HepG2 (cell line): ENCODE measurements at regions not wholly inside any gene's neighbourhood (a gene's known extent, or its start where the extent isn't known, plus 50 kb on each side); places are given as distances from the start of the nearest gene placed in this dataset.

Experiments
- CHD2 ChIP-seq: IDR thresholded peaks from 2 replicates; pipeline ENCODE4 v1.6.1; 2011; ENCODE audit warnings: low read depth, low read length, improper control_type of control experiment
- CTCF ChIP-seq: sonication (generic); formaldehyde crosslinking; IDR thresholded peaks from 2 replicates; pipeline ENCODE4 v1.5.0; 2020; ENCODE audit warnings: mild to moderate bottlenecking, missing genetic modification reagents, moderate library complexity
- EZH2 ChIP-seq: conservative IDR thresholded peaks from 2 replicates; pipeline ENCODE4 v1.6.1; 2012; ENCODE audit warnings: mild to moderate bottlenecking, low read depth, low read length, moderate library complexity
- HDAC2 ChIP-seq: sonication (generic); formaldehyde crosslinking; IDR thresholded peaks from 2 replicates; pipeline ENCODE4 v1.4.0; 2020; ENCODE audit warnings: missing genetic modification reagents
- PHF8 ChIP-seq: sonication (generic); formaldehyde crosslinking; IDR thresholded peaks from 2 replicates; pipeline ENCODE4 v1.5.0; 2020; ENCODE audit warnings: missing genetic modification reagents
- POGK ChIP-seq: sonication (generic); formaldehyde crosslinking; conservative IDR thresholded peaks from 2 replicates; pipeline ENCODE4 v1.8.0; 2022; ENCODE audit warnings: mild to moderate bottlenecking, moderate library complexity, missing genetic modification reagents
- POLR2A ChIP-seq, 2 experiments: IDR thresholded peaks; 2 replicates each; pipeline ENCODE4 v1.6.1; 2011; ENCODE audit warnings: low read depth in 2 of 2, low read length in 2 of 2, mild to moderate bottlenecking in 1 of 2, moderate library complexity in 1 of 2; ENCODE audit not compliant: insufficient read depth in 1 of 2
- POLR2AphosphoS2 ChIP-seq: IDR thresholded peaks from 2 replicates; pipeline ENCODE4 v1.6.1; 2011; ENCODE audit warnings: low read depth, low read length, improper control_type of control experiment
- POLR2AphosphoS5 ChIP-seq: IDR thresholded peaks from 2 replicates; pipeline ENCODE4 v1.6.1; 2012; ENCODE audit warnings: low read depth, low read length
- RAD21 ChIP-seq: fragments of 450-650 bp; formaldehyde crosslinking; IDR thresholded peaks from 2 replicates; pipeline ENCODE4 v1.5.0; 2020; ENCODE audit warnings: mild to moderate bottlenecking
- YY1 ChIP-seq: IDR thresholded peaks from 2 replicates; pipeline ENCODE4 v1.6.1; 2011; ENCODE audit warnings: low read length, low read depth, moderate library complexity, mild to moderate bottlenecking; ENCODE audit not compliant: insufficient read depth, insufficient replicate concordance
- ZBTB33 ChIP-seq: sonication (generic); formaldehyde crosslinking; IDR thresholded peaks from 2 replicates; pipeline ENCODE4 v1.4.0; 2020; ENCODE audit warnings: missing genetic modification reagents
- ZNF350 ChIP-seq: sonication (generic); formaldehyde crosslinking; IDR thresholded peaks from 2 replicates; pipeline ENCODE4 v1.4.0; 2020; ENCODE audit warnings: mild to moderate bottlenecking, low read depth, missing genetic modification reagents, borderline replicate concordance
- ZNF530 ChIP-seq: sonication (generic); formaldehyde crosslinking; IDR thresholded peaks from 2 replicates; pipeline ENCODE4 v1.5.0; 2020; ENCODE audit warnings: low read depth, mild to moderate bottlenecking, missing genetic modification reagents

- no peak for TF ChIP-seq ZNF350
- TF ChIP-seq POGK (CRISPR knock-in tag) = no peak
- no peak for TF ChIP-seq EZH2
- TF ChIP-seq POLR2A (IDR thresholded peaks at IDR 0.05; ENCODE audit: insufficient read depth in 1 of 2, low read depth in 2 of 2, low read length in 2 of 2) = no peak
- no peak for TF ChIP-seq ZBTB33 (CRISPR knock-in tag)
- no peak for TF ChIP-seq RAD21
- no peak for TF ChIP-seq POLR2AphosphoS2
- TF ChIP-seq POLR2AphosphoS5 = no peak
- TF ChIP-seq CTCF (CRISPR knock-in tag) = no peak
- TF ChIP-seq YY1 = no peak
- no peak for TF ChIP-seq PHF8
- TF ChIP-seq CHD2 = no peak
- no peak for TF ChIP-seq HDAC2 (CRISPR knock-in tag)
- no peak for TF ChIP-seq ZNF530
These were observed 942.0 kb downstream of the TSN start for GRCh38 chr2:122697415-122697814.
